Tibial artery (tissue), 4 donors: ENCODE measurements at regions not wholly inside any gene's neighbourhood (a gene's known extent, or its start where the extent isn't known, plus 50 kb on each side); places are given as distances from the start of the nearest gene placed in this dataset.
A peak's percentile ranks its signal among the peaks of the same experiment; 100 is the strongest.

Source experiments
- DNase-seq, 2 donors: peaks; one replicate each; pipeline ENCODE4 v3.0.0-alpha.2; 2019
- H3K27ac ChIP-seq, 2 donors: fragments of 200-600 bp; sonication (generic) in 1 of 2; 1 replicate in 1 of 2; 2 replicates in 1 of 2; pipeline ENCODE4 v1.5.1; 2018 to 2019; ENCODE audit warnings: mild to moderate bottlenecking in 1 of 2
- H3K27me3 ChIP-seq, 2 donors: fragments of 200-600 bp; sonication (generic) in 1 of 2; one replicate each; pipeline versions ENCODE4 v1.5.1 to v1.6.0; 2016 to 2019
- H3K36me3 ChIP-seq, 3 donors: fragments of 200-600 bp; sonication (generic) in 2 of 3; one replicate each; pipeline ENCODE4 v1.5.1; 2016 to 2019; ENCODE audit warnings: mild to moderate bottlenecking in 2 of 3
- H3K4me1 ChIP-seq, 4 donors: fragments of 200-600 bp; sonication (generic) in 2 of 4; 1 replicate in 3 of 4; 2 replicates in 1 of 4; pipeline ENCODE4 v1.5.1; 2016 to 2019
- H3K4me3 ChIP-seq, 2 donors: fragments of 200-600 bp; sonication (generic) in 1 of 2; 1 replicate in 1 of 2; 2 replicates in 1 of 2; pipeline ENCODE4 v1.5.1; 2018 to 2019; ENCODE audit warnings: mild to moderate bottlenecking in 2 of 2
- H3K9me3 ChIP-seq, 3 donors: fragments of 200-600 bp; sonication (generic) in 1 of 3; one replicate each; pipeline ENCODE4 v1.5.1; 2016 to 2019
- CTCF ChIP-seq, 2 experiments: fragments of 200-600 bp in 1 of 2; fragments of 450-650 bp in 1 of 2; IDR thresholded peaks; one replicate each; pipeline ENCODE4 v1.5.1; 2017 to 2019; ENCODE audit warnings: antibody characterized with exemption in 2 of 2, mild to moderate bottlenecking in 1 of 2, moderate library complexity in 1 of 2
- intact Hi-C: fragments of 100-400 bp; cut with DNase I; formaldehyde crosslinking; loops from one replicate; pipeline ENCODE4 v1.15.0; 2023; ENCODE audit warnings: low total_unique reads

- no peak overlapping the region for H3K4me3 ChIP-seq
- DNase-seq, result no peak
- H3K36me3 ChIP-seq, result no peaks in the 10 kb centered on the region
- intact Hi-C loops, result no loop called here
- no peak overlapping the region for H3K27ac ChIP-seq
- H3K27me3 ChIP-seq, result peaks cover 0 to 72% of the 10 kb centered on the region in 2 donors
- no peaks in the 10 kb centered on the region for H3K4me1 ChIP-seq
- H3K9me3 ChIP-seq, result peaks cover 0 to 5% (median 0%) of the 10 kb centered on the region in 3 donors
- TF ChIP-seq CTCF (IDR thresholded peaks at IDR 0.05), result no peak
These were observed 79.4 kb upstream of the UNC5A start for GRCh38 chr5:176730815-176731475.

GRCh38 chr5:176731506-176732160 lies 78.7 kb upstream of the UNC5A start:
- H3K27me3 ChIP-seq, result peaks cover 0 to 72% of the 10 kb centered on the region in 2 donors
- H3K36me3 ChIP-seq, result no peaks in the 10 kb centered on the region
- no peaks in the 10 kb centered on the region for H3K4me1 ChIP-seq
- no peak for TF ChIP-seq CTCF (IDR thresholded peaks at IDR 0.05)
- H3K9me3 ChIP-seq, result peaks cover 0 to 5% (median 0%) of the 10 kb centered on the region in 3 donors
- no peak overlapping the region for H3K4me3 ChIP-seq
- DNase-seq, result peak in 1 of 2 donors; percentile 25
- H3K27ac ChIP-seq, result no peak overlapping the region
- intact Hi-C loops, result no loop called here

GRCh38 chr5:176732306-176732705 lies 78.1 kb upstream of the UNC5A start:
- Histone ChIP-seq H3K4me1 (no peaks in the 10 kb centered on the region), H3K4me3 (no peak overlapping the region), H3K27me3 (peaks cover 0 to 71% of the 10 kb centered on the region in 2 donors), H3K9me3 (peaks cover 0 to 5% (median 0%) of the 10 kb centered on the region in 3 donors), H3K36me3 (no peaks in the 10 kb centered on the region), H3K27ac (no peak overlapping the region)
- DNase-seq, result peak in 1 of 2 donors; percentile 32
- TF ChIP-seq CTCF (IDR thresholded peaks at IDR 0.05), result no peak
- intact Hi-C loops, result no loop called here

- Histone ChIP-seq H3K27me3 (peaks cover 0 to 66% of the 10 kb centered on the region in 2 donors), H3K4me1 (no peaks in the 10 kb centered on the region), H3K4me3 (no peak overlapping the region), H3K9me3 (peaks cover 0 to 5% (median 0%) of the 10 kb centered on the region in 3 donors), H3K36me3 (no peaks in the 10 kb centered on the region), H3K27ac (no peak overlapping the region)
- DNase-seq, result peak in 1 of 2 donors; percentile 51
- intact Hi-C loops, result no loop called here
- TF ChIP-seq CTCF (IDR thresholded peaks at IDR 0.05), result no peak
These were observed 77.5 kb upstream of the UNC5A start for GRCh38 chr5:176732736-176733405.

GRCh38 chr5:176733406-176734262 lies 76.7 kb upstream of the UNC5A start:
- intact Hi-C loops, result no loop called here
- Histone ChIP-seq H3K9me3 (peaks cover 0 to 5% (median 0%) of the 10 kb centered on the region in 3 donors), H3K4me1 (no peaks in the 10 kb centered on the region), H3K27ac (no peak overlapping the region), H3K36me3 (no peaks in the 10 kb centered on the region), H3K4me3 (no peak overlapping the region), H3K27me3 (peaks cover 0 to 63% of the 10 kb centered on the region in 2 donors)
- DNase-seq, result peak; percentile 15 to 59
- no peak for TF ChIP-seq CTCF (IDR thresholded peaks at IDR 0.05)
